MCF 10A (cell line): ENCODE measurements at regions not wholly inside any gene's neighbourhood (a gene's known extent, or its start where the extent isn't known, plus 50 kb on each side); places are given as distances from the start of the nearest gene placed in this dataset.
A peak's percentile ranks its signal among the peaks of the same experiment; 100 is the strongest.

Experiments used
- BruUV-seq: library from RNA; stranded (reverse); fragments of 400-500 nt; replicated peaks from 2 replicates; lab custom pipeline; 2021; lab: Mats Ljungman, UMichigan
- CTCF ChIA-PET: fragments of 300-600 bp; sonication (Branson Sonifier 250); formaldehyde crosslinking; extraction: SDS; loops from one replicate; lab custom pipeline; 2021; ENCODE audit warnings: antibody characterized with exemption, inconsistent platforms; lab: Yijun Ruan, JAX
- POLR2A ChIA-PET: fragments of 300-600, 350-650 bp; sonication (Branson Sonifier 250); formaldehyde crosslinking; extraction: SDS; loops from one replicate; lab custom pipeline; 2020; ENCODE audit warnings: antibody characterized with exemption, inconsistent platforms; lab: Yijun Ruan, JAX
- DNase-seq: peaks from one replicate; pipeline ENCODE4 v3.0.0-alpha.2; 2018; ENCODE audit not compliant: unreplicated experiment
- H3K27ac Mint-ChIP-seq: one replicate; pipeline ENCODE4 v1.8.0; 2022; ENCODE audit warnings: mild to moderate bottlenecking, low read depth, mixed read lengths; ENCODE audit not compliant: unreplicated experiment
- H3K27me3 Mint-ChIP-seq: one replicate; pipeline ENCODE4 v1.8.0; 2022; ENCODE audit warnings: mixed read lengths; ENCODE audit not compliant: insufficient read depth, unreplicated experiment
- H3K36me3 Mint-ChIP-seq: one replicate; pipeline ENCODE4 v1.8.0; 2022; ENCODE audit warnings: mild to moderate bottlenecking, moderate library complexity, mixed read lengths; ENCODE audit not compliant: insufficient read depth, unreplicated experiment
- H3K4me1 Mint-ChIP-seq: one replicate; pipeline ENCODE4 v1.8.0; 2022; ENCODE audit warnings: mixed read lengths; ENCODE audit not compliant: insufficient read depth, unreplicated experiment
- H3K4me3 Mint-ChIP-seq: one replicate; pipeline ENCODE4 v1.8.0; 2022; ENCODE audit warnings: mild to moderate bottlenecking, moderate library complexity, mixed read lengths; ENCODE audit not compliant: unreplicated experiment
- H3K9me3 Mint-ChIP-seq: one replicate; pipeline ENCODE4 v1.8.0; 2022; ENCODE audit warnings: mixed read lengths; ENCODE audit not compliant: unreplicated experiment
- CTCF ChIP-seq: fragments of 200-600 bp; IDR thresholded peaks from one replicate; pipeline ENCODE4 v1.8.0; 2022; ENCODE audit warnings: antibody characterized with exemption, mild to moderate bottlenecking; ENCODE audit not compliant: unreplicated experiment
- intact Hi-C: fragments of 100-400 bp; cut with micrococcal nuclease; formaldehyde crosslinking; loops from 2 replicates; pipeline ENCODE4 v1.14.1; 2022

- TF ChIP-seq CTCF: no peak
- Mint-ChIP-seq H3K4me1 (peaks cover 18% of the 10 kb centered on the region), H3K36me3 (no peaks in the 10 kb centered on the region), H3K27me3 (no peaks in the 10 kb centered on the region), H3K9me3 (no peaks in the 10 kb centered on the region), H3K4me3 (no peak overlapping the region), H3K27ac (no peak overlapping the region)
- CTCF ChIA-PET: interaction anchor here (0.5 to 6.0 kb wide), 12 partner anchors 9 to 614 kb away, joined by 3 to 53 read pairs (median 5); no protein-coding TSS in a partner anchor
- DNase-seq: no peak
- POLR2A ChIA-PET: interaction anchor here (0.7 to 0.8 kb wide), 2 partner anchors 419 to 1139 kb away, joined by 3 read pairs; no protein-coding TSS in a partner anchor
- no TSS peak for BruUV-seq
- intact Hi-C loops: loop anchor here (5.0 kb wide), 3 partner anchors 127 to 1773 kb away; no protein-coding TSS in a partner anchor
These were observed 107.6 kb upstream of the NFIA start for GRCh38 chr1:60974524-60975372.

GRCh38 chr1:60973668-60974067, 108.7 kb upstream of the NFIA start:
- no peak for DNase-seq
- no TSS peak for BruUV-seq
- intact Hi-C loops: loop anchor here (5.0 kb wide), 2 partner anchors 126 to 1774 kb away; no protein-coding TSS in a partner anchor
- H3K27me3 Mint-ChIP-seq: no peaks in the 10 kb centered on the region
- no peak for TF ChIP-seq CTCF
- H3K27ac Mint-ChIP-seq: no peak overlapping the region
- POLR2A ChIA-PET: interaction anchor here (1.3 kb wide), 1 partner anchor 479 kb away, joined by 3 read pairs; no protein-coding TSS in a partner anchor
- peaks cover 18% of the 10 kb centered on the region for H3K4me1 Mint-ChIP-seq
- CTCF ChIA-PET: interaction anchor here (1.8 to 3.0 kb wide), 4 partner anchors 69 to 615 kb away, joined by 4 to 23 read pairs (median 12); no protein-coding TSS in a partner anchor
- no peak overlapping the region for H3K4me3 Mint-ChIP-seq
- H3K9me3 Mint-ChIP-seq: no peaks in the 10 kb centered on the region
- no peaks in the 10 kb centered on the region for H3K36me3 Mint-ChIP-seq

GRCh38 chr1:60972841-60973364, 109.5 kb upstream of the NFIA start:
- no TSS peak for BruUV-seq
- DNase-seq: peak; percentile 61
- ChIA-PET POLR2A (interaction anchor here (0.6 to 1.3 kb wide), 5 partner anchors 77 to 481 kb away, joined by 3 to 4 read pairs (median 3); no protein-coding TSS in a partner anchor), CTCF (interaction anchor here (0.6 to 3.0 kb wide), 9 partner anchors 8 to 635 kb away, joined by 3 to 23 read pairs (median 5); no protein-coding TSS in a partner anchor)
- Mint-ChIP-seq H3K36me3 (no peaks in the 10 kb centered on the region), H3K4me3 (no peak overlapping the region), H3K27ac (no peak overlapping the region), H3K9me3 (no peaks in the 10 kb centered on the region), H3K4me1 (peaks cover 18% of the 10 kb centered on the region), H3K27me3 (no peaks in the 10 kb centered on the region)
- no peak for TF ChIP-seq CTCF
- intact Hi-C loops: loop anchor here (5.0 kb wide), 2 partner anchors 126 to 1774 kb away; no protein-coding TSS in a partner anchor

- CTCF ChIA-PET: interaction anchor here (0.6 to 3.1 kb wide), 12 partner anchors 11 to 879 kb away, joined by 3 to 23 read pairs (median 3); no protein-coding TSS in a partner anchor
- POLR2A ChIA-PET: no interaction called here
- peaks cover 18% of the 10 kb centered on the region for H3K4me1 Mint-ChIP-seq
- H3K4me3 Mint-ChIP-seq: no peak overlapping the region
- no peaks in the 10 kb centered on the region for H3K36me3 Mint-ChIP-seq
- H3K27ac Mint-ChIP-seq: no peak overlapping the region
- peaks cover 6% of the 10 kb centered on the region for H3K9me3 Mint-ChIP-seq
- no peak for TF ChIP-seq CTCF
- H3K27me3 Mint-ChIP-seq: no peaks in the 10 kb centered on the region
- intact Hi-C loops: loop anchor here (2.0 to 5.0 kb wide), 5 partner anchors 71 to 1776 kb away; no protein-coding TSS in a partner anchor
- BruUV-seq: no TSS peak
- no peak for DNase-seq
These were observed 111.0 kb upstream of the NFIA start for GRCh38 chr1:60971330-60971729.
